Dedifferentiated amniotic fluid mesenchymal stem cell (primary cell): ENCODE measurements at regions not wholly inside any gene's neighbourhood (a gene's known extent, or its start where the extent isn't known, plus 50 kb on each side); places are given as distances from the start of the nearest gene placed in this dataset.

Experiments
- DNase-seq: peaks from one replicate; pipeline ENCODE4 v3.0.0-alpha.2; 2016; ENCODE audit errors: extremely low spot score

- no peak for DNase-seq
Observed at GRCh38 chr17:71681427-71682173, 439.2 kb upstream of the SOX9 start.

- no peak for DNase-seq
Observed at GRCh38 chr17:71682174-71682494, 438.7 kb upstream of the SOX9 start.

GRCh38 chr17:71689782-71690181 lies 431.0 kb upstream of the SOX9 start:
- DNase-seq: no peak

- no peak for DNase-seq
Observed at GRCh38 chr17:71699907-71700306, 420.9 kb upstream of the SOX9 start.

- no peak for DNase-seq
Observed at GRCh38 chr17:71703701-71704100, 417.1 kb upstream of the SOX9 start.

GRCh38 chr17:71709271-71709890 lies 411.4 kb upstream of the SOX9 start:
- DNase-seq: no peak

GRCh38 chr17:71709946-71710345 lies 410.9 kb upstream of the SOX9 start:
- no peak for DNase-seq

GRCh38 chr17:71710816-71711215 lies 410.0 kb upstream of the SOX9 start:
- no peak for DNase-seq

- DNase-seq: no peak
Observed at GRCh38 chr17:71713846-71714245, 407.0 kb upstream of the SOX9 start.

GRCh38 chr17:71724339-71724738 lies 396.5 kb upstream of the SOX9 start:
- no peak for DNase-seq

GRCh38 chr17:71725811-71726210 lies 395.0 kb upstream of the SOX9 start:
- no peak for DNase-seq

- no peak for DNase-seq
Observed at GRCh38 chr17:71726341-71726740, 394.5 kb upstream of the SOX9 start.

- DNase-seq: no peak
Observed at GRCh38 chr17:71727292-71727691, 393.5 kb upstream of the SOX9 start.

GRCh38 chr17:71727723-71728122 lies 393.1 kb upstream of the SOX9 start:
- no peak for DNase-seq

GRCh38 chr17:71730871-71731270 lies 389.9 kb upstream of the SOX9 start:
- DNase-seq: no peak

- no peak for DNase-seq
Observed at GRCh38 chr17:71735893-71736292, 384.9 kb upstream of the SOX9 start.

GRCh38 chr17:71740866-71741265 lies 380.0 kb upstream of the SOX9 start:
- DNase-seq: no peak

- no peak for DNase-seq
Observed at GRCh38 chr17:71741836-71742235, 379.0 kb upstream of the SOX9 start.

GRCh38 chr17:71748872-71749271 lies 371.9 kb upstream of the SOX9 start:
- no peak for DNase-seq

- DNase-seq: no peak
Observed at GRCh38 chr17:71753070-71753469, 367.8 kb upstream of the SOX9 start.

GRCh38 chr17:71757156-71757555 lies 363.7 kb upstream of the SOX9 start:
- DNase-seq: no peak

- no peak for DNase-seq
Observed at GRCh38 chr17:71757956-71758355, 362.9 kb upstream of the SOX9 start.

- no peak for DNase-seq
Observed at GRCh38 chr17:71759422-71760060, 361.3 kb upstream of the SOX9 start.
